COLO668 (cell line): ENCODE measurements at regions not wholly inside any gene's neighbourhood (a gene's known extent, or its start where the extent isn't known, plus 50 kb on each side); places are given as distances from the start of the nearest gene placed in this dataset.

Experiments
- DNase-seq: peaks from one replicate; lab custom pipeline; 2025; ENCODE audit not compliant: unreplicated experiment; lab: John Stamatoyannopoulos, UW

- no peak for DNase-seq
These were observed 133.0 kb downstream of the KIF26A start for GRCh38 chr14:104271391-104271790.

DNA sequence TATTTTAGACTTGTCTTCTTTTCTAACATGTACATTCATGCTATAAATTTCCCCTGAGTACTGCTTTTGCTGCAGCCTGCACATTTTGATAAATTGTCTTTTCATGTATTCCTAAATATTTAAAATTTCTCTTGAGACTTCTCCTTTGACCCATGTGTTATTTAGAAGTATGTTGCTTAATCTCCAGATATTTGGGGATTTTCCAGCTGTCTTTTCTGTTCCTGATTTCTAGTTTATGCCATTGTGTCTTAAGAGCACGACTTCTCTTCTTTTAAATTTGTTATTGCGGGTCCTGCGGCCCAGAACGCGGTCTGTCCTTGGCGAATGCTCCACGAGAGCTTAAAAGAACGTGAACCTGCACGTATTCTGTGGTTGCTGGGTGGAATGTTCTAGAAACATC is 136.4 kb downstream of the KIF26A start:
- no peak for DNase-seq

GRCh38 chr14:104277416-104278213 is 139.2 kb downstream of the KIF26A start:
- no peak for DNase-seq

DNA sequence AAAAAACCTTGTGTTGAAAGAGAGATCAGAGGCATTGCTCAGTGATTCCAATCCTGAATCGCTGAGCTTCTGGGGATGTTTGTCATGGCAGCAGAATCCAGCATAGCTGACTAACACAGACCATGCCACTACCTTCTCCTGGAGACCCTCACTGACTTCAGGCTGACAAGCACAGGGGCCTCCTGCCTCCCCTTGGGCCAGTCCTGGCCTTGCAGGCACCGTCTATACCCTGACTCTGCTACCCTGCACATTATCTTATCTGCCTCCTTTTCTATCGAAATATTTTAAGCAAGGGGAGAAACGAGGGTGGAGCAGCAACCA is 139.8 kb downstream of the KIF26A start:
- DNase-seq = no peak

DNA sequence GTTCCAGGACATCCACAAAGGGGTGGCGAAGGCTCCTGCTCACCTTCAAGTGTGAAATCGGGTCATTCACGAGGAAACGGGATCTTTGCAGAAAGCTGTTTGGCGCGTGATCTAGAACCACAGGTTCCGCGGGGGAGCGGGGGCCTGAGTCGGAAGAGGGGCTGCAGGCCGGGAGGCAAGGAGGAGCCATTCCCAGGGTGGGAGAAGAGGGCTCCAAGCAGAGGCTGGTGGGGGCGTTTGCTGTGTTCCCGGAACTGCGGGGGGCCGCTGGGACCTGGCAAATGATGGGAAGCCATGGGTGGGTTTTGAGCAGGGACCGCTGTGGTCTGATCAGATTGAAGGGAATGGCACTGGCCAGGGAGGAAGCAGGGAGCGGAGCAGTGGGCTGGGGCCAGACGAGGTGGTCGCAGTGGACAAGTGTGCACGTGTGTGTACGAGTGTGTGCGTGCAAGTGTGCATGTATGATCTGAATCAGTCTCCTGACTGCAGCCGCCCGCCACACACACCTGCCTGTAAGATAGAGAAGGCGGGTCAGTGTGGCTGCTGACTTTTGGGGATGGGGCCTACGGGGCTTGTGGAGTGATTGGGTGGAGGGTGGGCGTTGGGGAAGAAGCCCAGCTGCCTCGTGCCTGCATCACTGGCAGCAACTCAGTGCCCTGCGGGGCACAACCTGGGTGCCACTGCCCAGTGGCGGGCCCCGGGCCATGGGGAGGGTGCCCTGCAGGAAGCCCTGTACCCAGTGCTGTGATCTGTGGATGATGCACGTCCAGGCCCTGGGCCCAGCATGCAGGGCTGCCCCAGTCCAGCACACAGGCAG is 141.9 kb downstream of the KIF26A start:
- no peak for DNase-seq

- no peak for DNase-seq
These were observed 142.7 kb downstream of the KIF26A start for GRCh38 chr14:104280902-104281767.

DNA sequence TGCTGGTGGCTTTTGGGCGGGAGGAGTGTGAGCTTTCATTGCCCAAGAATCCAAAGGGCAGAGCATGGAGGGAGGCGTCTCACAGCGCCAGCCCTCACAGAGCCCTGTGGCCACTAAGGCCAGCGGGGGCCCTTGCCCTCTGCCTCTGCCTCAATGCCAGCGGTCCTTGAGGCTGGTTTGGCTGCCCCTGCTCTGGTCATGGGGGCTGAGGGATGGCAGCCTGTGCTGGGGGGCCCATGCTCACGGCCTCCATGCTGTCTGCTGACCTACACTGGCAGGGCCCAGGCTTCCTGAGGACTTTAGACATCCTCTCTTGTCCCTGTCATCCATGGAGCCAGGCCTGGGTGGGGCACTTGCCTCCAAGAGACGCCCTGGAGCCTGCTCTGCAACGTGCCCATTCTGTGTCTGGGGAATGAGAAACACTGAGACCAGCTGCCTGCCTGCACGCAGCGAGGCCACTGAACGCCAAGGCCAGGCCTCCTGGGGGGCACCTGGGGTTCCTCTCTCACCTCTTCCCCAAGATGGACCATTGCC is 143.4 kb downstream of the KIF26A start:
- no peak for DNase-seq

DNA sequence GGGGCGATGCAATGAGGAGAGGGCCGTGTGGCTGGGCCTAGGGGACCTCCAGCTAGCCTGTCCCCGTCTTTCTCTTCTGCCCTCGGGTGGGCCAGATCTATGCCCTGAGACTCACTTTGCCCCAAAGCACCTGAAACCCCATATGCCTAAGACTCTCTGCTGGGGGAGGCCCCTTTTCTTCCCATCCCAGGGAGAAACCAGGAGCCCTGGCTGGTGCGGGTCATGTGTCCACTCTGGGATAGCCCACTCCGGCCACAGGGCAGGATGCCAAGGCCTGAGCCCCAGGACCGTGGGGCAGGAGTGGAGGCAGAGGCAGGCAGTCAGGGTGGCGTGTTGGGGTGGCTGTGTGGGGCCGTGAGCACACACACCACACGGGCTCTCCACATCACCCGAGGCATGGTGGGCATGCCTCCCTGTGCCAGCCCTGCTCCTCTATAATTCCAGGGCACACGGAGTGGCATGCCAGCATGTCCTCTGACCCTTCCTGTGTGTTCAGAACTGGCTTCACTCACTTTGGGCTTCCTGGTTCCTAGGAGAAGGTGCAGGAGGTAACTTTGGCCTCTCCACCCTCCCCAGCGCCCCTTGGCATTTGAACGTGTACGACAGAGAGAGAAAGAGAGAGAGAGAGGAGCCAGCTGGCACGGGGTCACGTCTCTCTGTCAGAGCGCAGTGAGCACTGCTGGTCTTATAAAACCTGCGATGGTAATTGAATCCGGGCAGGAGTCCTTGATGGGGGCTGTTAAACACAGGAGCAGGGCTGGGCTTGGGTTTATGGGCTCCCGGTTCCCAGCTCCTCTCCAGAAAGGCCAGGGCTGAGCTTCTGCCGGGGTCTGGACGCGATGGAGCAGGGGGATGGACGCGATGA is 144.2 kb downstream of the KIF26A start:
- peak; percentile 19 for DNase-seq

- DNase-seq = peak; percentile 75
These were observed 145.1 kb downstream of the KIF26A start for GRCh38 chr14:104283197-104284106.

DNA sequence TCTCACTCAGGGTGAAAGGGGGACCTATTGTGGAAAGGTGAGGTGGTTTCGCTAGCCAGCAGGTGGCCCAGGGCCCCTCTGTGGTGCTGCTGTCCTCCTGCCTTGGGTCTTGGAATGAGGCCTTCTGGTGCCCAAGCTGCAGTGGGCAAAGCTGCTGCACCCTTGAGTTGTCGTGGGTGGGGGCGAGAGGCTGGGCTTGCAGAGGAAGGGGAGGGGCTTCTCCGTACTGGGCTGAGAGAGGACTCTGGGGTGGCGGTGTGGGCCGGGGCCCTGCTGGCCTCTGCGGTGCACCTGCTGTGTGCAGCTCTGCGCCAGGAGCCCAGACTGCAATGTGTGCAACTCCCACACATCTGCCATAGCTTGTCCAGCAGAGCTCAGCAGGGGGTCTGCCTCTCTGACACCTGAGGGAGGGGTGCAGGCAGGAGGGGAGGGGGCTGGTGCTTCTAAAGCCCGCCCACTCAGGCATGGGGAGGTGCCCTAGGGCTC is 145.8 kb downstream of the KIF26A start:
- DNase-seq = peak; percentile 72

- DNase-seq = no peak
These were observed 146.5 kb downstream of the KIF26A start for GRCh38 chr14:104284636-104285507.

DNA sequence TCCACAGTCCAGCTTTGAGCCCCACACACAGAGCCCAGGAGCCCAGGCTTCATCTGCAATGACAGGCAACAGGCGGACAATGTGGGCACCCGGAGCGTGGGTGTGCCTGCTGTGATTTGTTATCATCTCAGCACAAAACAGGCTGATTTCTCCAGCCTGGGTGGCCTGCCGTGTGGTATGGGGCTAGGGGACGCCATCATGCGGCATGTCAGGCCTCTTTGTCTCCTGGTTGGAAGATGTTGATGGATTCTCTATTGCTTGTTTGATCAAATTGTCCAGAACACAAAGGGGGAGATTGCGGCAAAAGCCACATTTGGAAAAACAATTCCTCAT is 147.1 kb downstream of the KIF26A start:
- DNase-seq = no peak

GRCh38 chr14:104286086-104286485 is 147.7 kb downstream of the KIF26A start:
- DNase-seq = no peak

DNA sequence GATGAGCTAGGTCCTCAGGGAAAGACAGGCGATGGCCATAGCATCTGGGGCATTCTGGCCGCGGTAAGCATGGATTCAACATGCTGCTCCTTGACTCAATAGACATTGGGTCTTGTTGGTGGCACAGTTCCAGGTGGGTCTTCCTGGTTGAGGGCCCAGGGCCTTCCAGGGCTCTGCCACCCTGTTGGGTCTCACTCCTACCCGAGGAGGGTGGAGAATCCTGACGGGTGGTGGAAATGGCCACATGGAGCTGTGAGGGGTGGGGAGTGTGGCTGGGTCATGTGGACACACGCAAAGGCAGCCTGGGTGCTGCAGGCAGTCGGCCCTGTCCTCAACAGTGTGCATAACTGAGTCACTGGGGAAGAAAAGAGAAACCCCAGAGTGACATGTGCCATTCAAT is 148.1 kb downstream of the KIF26A start:
- DNase-seq = no peak

DNA sequence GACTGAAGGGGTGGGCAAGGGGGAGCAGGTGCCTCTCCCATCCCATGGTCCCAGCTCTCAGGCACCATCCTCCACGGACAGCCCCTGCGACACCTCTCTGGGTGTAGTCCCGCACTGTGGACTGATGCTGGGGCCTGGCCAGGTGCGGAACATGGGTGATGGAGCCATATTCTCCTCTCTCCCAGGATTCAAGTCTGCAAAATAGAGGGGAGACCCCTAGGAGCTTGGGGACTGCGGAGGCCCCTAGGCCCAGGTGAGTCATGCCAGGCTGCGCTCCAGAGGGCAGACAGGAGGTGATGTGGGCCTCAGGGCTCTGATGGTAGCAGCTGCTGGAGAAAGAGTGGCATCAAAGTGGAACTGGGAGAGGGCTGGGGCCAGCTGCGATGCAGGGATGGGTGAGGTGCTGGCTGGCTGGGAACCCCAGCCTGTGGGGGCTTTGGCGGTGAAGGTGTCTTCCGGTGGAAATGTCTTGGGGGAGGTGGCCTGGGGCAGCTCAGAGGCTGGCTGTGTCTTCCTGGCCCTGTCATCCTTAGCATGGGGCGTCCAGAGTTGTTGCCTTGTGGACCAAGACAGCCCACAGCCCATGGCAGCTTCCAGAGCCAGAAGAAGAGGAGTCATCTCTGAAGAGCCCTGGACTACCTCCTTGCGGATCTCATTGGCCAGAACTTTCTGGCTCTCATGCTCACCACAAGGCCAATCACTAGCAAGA is 149.1 kb downstream of the KIF26A start:
- DNase-seq = no peak

DNA sequence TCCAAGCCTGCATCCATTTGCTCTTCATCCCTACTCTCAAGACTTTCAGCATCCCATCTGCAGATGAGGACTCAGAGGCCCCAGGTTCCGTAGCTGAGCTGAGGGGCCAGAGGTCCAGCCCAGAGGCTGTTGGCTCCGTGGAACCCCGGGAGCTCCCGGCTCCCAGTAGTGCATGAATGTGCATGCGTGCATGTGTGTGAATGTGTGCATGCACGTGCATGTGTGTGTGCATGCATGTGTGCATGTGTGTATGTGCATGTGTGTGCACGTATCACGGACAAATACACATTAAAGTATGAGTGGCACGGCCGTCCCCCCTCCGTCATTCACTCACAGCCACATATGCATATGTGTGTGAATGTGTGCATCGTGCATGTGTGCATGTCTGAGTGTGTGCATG is 149.9 kb downstream of the KIF26A start:
- DNase-seq = no peak

DNA sequence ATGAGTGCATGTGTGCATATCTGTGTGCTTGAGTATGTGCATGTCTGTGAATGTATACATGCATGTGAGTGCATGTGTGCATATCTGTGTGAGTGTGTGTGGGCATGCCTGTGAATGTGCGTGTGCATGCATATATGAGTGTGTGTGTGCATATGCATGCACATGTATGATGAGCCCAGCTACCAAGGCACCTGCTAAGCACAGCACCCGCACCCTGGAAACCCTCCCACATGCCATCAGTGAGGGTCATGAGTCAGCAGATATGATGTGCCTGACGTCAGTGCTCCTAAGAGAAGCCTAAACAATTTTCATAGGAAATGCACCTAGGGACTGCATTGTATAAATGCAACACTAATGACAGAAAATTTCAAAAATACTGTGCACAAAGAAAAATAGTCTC is 151.1 kb downstream of the KIF26A start:
- DNase-seq = no peak
